Calu3 (cell line): ENCODE measurements at regions not wholly inside any gene's neighbourhood (a gene's known extent, or its start where the extent isn't known, plus 50 kb on each side); places are given as distances from the start of the nearest gene placed in this dataset.

Experiments
- BruUV-seq: library from RNA; stranded (reverse); fragments of 400-500 nt; replicated peaks from 2 replicates; lab custom pipeline; 2021; lab: Mats Ljungman, UMichigan
- CTCF ChIA-PET: fragments of 300-600 bp; sonication (Branson Sonifier 250); formaldehyde crosslinking; loops from one replicate; lab custom pipeline; 2022; ENCODE audit warnings: antibody characterized with exemption; lab: Charles Lee
- DNase-seq: peaks from one replicate; pipeline ENCODE4 v3.0.0; 2022
- H3K27ac Mint-ChIP-seq: one replicate; pipeline ENCODE4 v1.8.0; 2022; ENCODE audit warnings: mixed read lengths; ENCODE audit not compliant: unreplicated experiment
- H3K27me3 Mint-ChIP-seq: one replicate; pipeline ENCODE4 v1.8.0; 2022; ENCODE audit warnings: mixed read lengths; ENCODE audit not compliant: unreplicated experiment
- H3K36me3 Mint-ChIP-seq: one replicate; pipeline ENCODE4 v1.8.0; 2022; ENCODE audit warnings: mild to moderate bottlenecking, moderate library complexity, mixed read lengths; ENCODE audit not compliant: insufficient read depth, unreplicated experiment
- H3K4me1 Mint-ChIP-seq: one replicate; pipeline ENCODE4 v1.8.0; 2022; ENCODE audit warnings: mild to moderate bottlenecking, low read depth, mixed read lengths; ENCODE audit not compliant: unreplicated experiment
- H3K4me3 Mint-ChIP-seq: one replicate; pipeline ENCODE4 v1.8.0; 2022; ENCODE audit warnings: mild to moderate bottlenecking, low read depth, moderate library complexity, mixed read lengths; ENCODE audit not compliant: unreplicated experiment
- H3K9me3 Mint-ChIP-seq: one replicate; pipeline ENCODE4 v1.8.0; 2022; ENCODE audit warnings: low read depth, mixed read lengths; ENCODE audit not compliant: unreplicated experiment
- CTCF ChIP-seq: fragments of 200-600 bp; IDR thresholded peaks from one replicate; pipeline ENCODE4 v1.8.0; 2022; ENCODE audit warnings: antibody characterized with exemption; ENCODE audit not compliant: unreplicated experiment
- intact Hi-C: fragments of 100-400 bp; cut with micrococcal nuclease; formaldehyde crosslinking; loops from one replicate; pipeline ENCODE4 v1.10.0; 2022; ENCODE audit not compliant: unreplicated experiment

- BruUV-seq: no TSS peak
These were observed 153.0 kb upstream of the FOXF1 start for GRCh38 chr16:86357303-86357702.

GRCh38 chr16:86357950-86358349 lies 152.4 kb upstream of the FOXF1 start:
- BruUV-seq: no TSS peak
- intact Hi-C loops: no loop called here
- no peak for DNase-seq
- Mint-ChIP-seq H3K27me3 (peaks cover 100% of the 10 kb centered on the region), H3K4me3 (no peak overlapping the region), H3K4me1 (no peaks in the 10 kb centered on the region), H3K27ac (no peak overlapping the region), H3K9me3 (no peaks in the 10 kb centered on the region), H3K36me3 (no peaks in the 10 kb centered on the region)
- TF ChIP-seq CTCF: no peak
- CTCF ChIA-PET: no interaction called here

More at GRCh38 chr16:86357303-86357702, 153.0 kb upstream of the FOXF1 start:
- CTCF ChIA-PET: interaction anchor here (0.6 kb wide), 2 partner anchors 894 to 1995 kb away, joined by 3 to 4 read pairs; no protein-coding TSS in a partner anchor
- Mint-ChIP-seq H3K4me3 (no peak overlapping the region), H3K9me3 (no peaks in the 10 kb centered on the region), H3K27me3 (peaks cover 100% of the 10 kb centered on the region), H3K27ac (no peak overlapping the region), H3K36me3 (no peaks in the 10 kb centered on the region), H3K4me1 (no peaks in the 10 kb centered on the region)
- DNase-seq: no peak
- no peak for TF ChIP-seq CTCF
- intact Hi-C loops: no loop called here

GRCh38 chr16:86359571-86359970 lies 150.8 kb upstream of the FOXF1 start:
- CTCF ChIA-PET: interaction anchor here (0.6 kb wide), 1 partner anchor 638 kb away, joined by 5 read pairs; no protein-coding TSS in a partner anchor
- intact Hi-C loops: no loop called here
- Mint-ChIP-seq H3K27ac (no peak overlapping the region), H3K4me1 (no peaks in the 10 kb centered on the region), H3K36me3 (no peaks in the 10 kb centered on the region), H3K9me3 (no peaks in the 10 kb centered on the region), H3K4me3 (no peak overlapping the region), H3K27me3 (peaks cover 100% of the 10 kb centered on the region)
- no peak for TF ChIP-seq CTCF
- DNase-seq: no peak
- BruUV-seq: no TSS peak

GRCh38 chr16:86362155-86362849 lies 148.0 kb upstream of the FOXF1 start:
- no TSS peak for BruUV-seq
- peaks cover 100% of the 10 kb centered on the region for H3K27me3 Mint-ChIP-seq
- DNase-seq: no peak
- intact Hi-C loops: no loop called here
- H3K27ac Mint-ChIP-seq: no peak overlapping the region
- no peaks in the 10 kb centered on the region for H3K9me3 Mint-ChIP-seq
- TF ChIP-seq CTCF: no peak
- no peaks in the 10 kb centered on the region for H3K36me3 Mint-ChIP-seq
- CTCF ChIA-PET: no interaction called here
- H3K4me1 Mint-ChIP-seq: no peaks in the 10 kb centered on the region
- H3K4me3 Mint-ChIP-seq: no peak overlapping the region
